ENCODE measurements at regions not wholly inside any gene's neighbourhood (a gene's known extent, or its start where the extent isn't known, plus 50 kb on each side); places are given as distances from the start of the nearest gene placed in this dataset.

DNA sequence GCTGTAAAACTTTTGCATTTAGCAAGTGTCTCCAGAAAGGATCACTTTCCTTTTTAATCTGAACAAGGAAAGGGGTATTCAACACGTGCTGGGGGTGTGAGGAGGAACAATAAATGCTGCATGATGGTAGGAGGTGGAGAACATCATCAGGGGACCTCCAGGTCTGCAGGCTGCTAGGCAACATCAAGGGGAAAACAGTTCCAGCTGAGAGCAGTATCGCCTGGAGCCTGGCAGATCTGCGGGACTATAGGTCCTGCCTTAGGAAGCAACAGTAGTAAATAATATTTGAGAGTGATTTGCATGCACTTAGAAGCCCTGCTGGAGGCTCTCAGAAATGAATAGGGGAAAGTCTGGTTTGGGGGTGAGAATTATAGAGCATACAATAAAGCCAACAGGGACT is 175.6 kb downstream of the SUCLG1 start:
- TF ChIP-seq, protein P1, sequence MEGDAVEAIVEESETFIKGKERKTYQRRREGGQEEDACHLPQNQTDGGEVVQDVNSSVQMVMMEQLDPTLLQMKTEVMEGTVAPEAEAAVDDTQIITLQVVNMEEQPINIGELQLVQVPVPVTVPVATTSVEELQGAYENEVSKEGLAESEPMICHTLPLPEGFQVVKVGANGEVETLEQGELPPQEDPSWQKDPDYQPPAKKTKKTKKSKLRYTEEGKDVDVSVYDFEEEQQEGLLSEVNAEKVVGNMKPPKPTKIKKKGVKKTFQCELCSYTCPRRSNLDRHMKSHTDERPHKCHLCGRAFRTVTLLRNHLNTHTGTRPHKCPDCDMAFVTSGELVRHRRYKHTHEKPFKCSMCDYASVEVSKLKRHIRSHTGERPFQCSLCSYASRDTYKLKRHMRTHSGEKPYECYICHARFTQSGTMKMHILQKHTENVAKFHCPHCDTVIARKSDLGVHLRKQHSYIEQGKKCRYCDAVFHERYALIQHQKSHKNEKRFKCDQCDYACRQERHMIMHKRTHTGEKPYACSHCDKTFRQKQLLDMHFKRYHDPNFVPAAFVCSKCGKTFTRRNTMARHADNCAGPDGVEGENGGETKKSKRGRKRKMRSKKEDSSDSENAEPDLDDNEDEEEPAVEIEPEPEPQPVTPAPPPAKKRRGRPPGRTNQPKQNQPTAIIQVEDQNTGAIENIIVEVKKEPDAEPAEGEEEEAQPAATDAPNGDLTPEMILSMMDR (IDR thresholded peaks at IDR 0.05), result no peak
- TF ChIP-seq POLR2A (IDR thresholded peaks at IDR 0.05), result no peak

Measured in heart left ventricle (tissue), 13 donors.